ENCODE measurements at regions not wholly inside any gene's neighbourhood (a gene's known extent, or its start where the extent isn't known, plus 50 kb on each side); places are given as distances from the start of the nearest gene placed in this dataset.
"Not testable (repeated sequence)": the region's sequence is repeated elsewhere in the genome, so short reads cannot be mapped to it uniquely, and the experiment has no call there.

GRCh38 chr4:186982160-186982559 is 258.5 kb upstream of the FAT1 start:
- Histone ChIP-seq H3K4me3 (no peak overlapping the region), H3K4me1 (ENCODE audit: low read depth) (peaks cover 2% of the 10 kb centered on the region), H3K9me3 (no peaks in the 10 kb centered on the region), H3K36me3 (ENCODE audit: low read depth) (no peaks in the 10 kb centered on the region)
- intact Hi-C loops (cut with DNase I, micrococcal nuclease), result no loop called here
- DNase-seq (no peak), ATAC-seq (peak; percentile 81)
- TF ChIP-seq CTCF (IDR thresholded peaks at IDR 0.05), result no peak

- no peak for TF ChIP-seq CTCF (IDR thresholded peaks at IDR 0.05)
- Histone ChIP-seq H3K9me3 (no peaks in the 10 kb centered on the region), H3K4me3 (no peak overlapping the region), H3K4me1 (ENCODE audit: low read depth) (peaks cover 2% of the 10 kb centered on the region), H3K36me3 (ENCODE audit: low read depth) (no peaks in the 10 kb centered on the region)
- DNase-seq (no peak), ATAC-seq (no peak)
- intact Hi-C loops (cut with DNase I, micrococcal nuclease), result no loop called here
Measured at GRCh38 chr4:186984105-186984644, 260.5 kb upstream of the FAT1 start.

- intact Hi-C loops (cut with DNase I, micrococcal nuclease), result no loop called here
- ATAC-seq, result no peak
- H3K4me3 ChIP-seq, result no peak overlapping the region
- no peak for TF ChIP-seq CTCF (IDR thresholded peaks at IDR 0.05)
- H3K36me3 ChIP-seq (ENCODE audit: low read depth), result no peaks in the 10 kb centered on the region
- no peaks in the 10 kb centered on the region for H3K9me3 ChIP-seq
- H3K4me1 ChIP-seq (ENCODE audit: low read depth), result no peaks in the 10 kb centered on the region
- DNase-seq, result no peak
Measured at GRCh38 chr4:186999686-187000085, 276.0 kb upstream of the FAT1 start.

GRCh38 chr4:187000281-187000680 is 276.6 kb upstream of the FAT1 start:
- no peak overlapping the region for H3K4me3 ChIP-seq
- intact Hi-C loops (cut with DNase I, micrococcal nuclease), result no loop called here
- no peaks in the 10 kb centered on the region for H3K9me3 ChIP-seq
- no peaks in the 10 kb centered on the region for H3K36me3 ChIP-seq (ENCODE audit: low read depth)
- no peak for DNase-seq
- no peaks in the 10 kb centered on the region for H3K4me1 ChIP-seq (ENCODE audit: low read depth)
- no peak for ATAC-seq
- no peak for TF ChIP-seq CTCF (IDR thresholded peaks at IDR 0.05)

GRCh38 chr4:187002133-187002532 is 278.5 kb upstream of the FAT1 start:
- H3K4me3 ChIP-seq; intact Hi-C loops (cut with DNase I, micrococcal nuclease); ATAC-seq; H3K9me3 ChIP-seq; H3K4me1 ChIP-seq (ENCODE audit: low read depth); H3K36me3 ChIP-seq (ENCODE audit: low read depth); DNase-seq: not testable (repeated sequence)

GRCh38 chr4:187004628-187005027 is 281.0 kb upstream of the FAT1 start:
- Histone ChIP-seq H3K36me3 (ENCODE audit: low read depth) (no peaks in the 10 kb centered on the region), H3K4me3 (no peak overlapping the region), H3K4me1 (ENCODE audit: low read depth) (no peaks in the 10 kb centered on the region), H3K9me3 (no peaks in the 10 kb centered on the region)
- no peak for ATAC-seq
- TF ChIP-seq CTCF (IDR thresholded peaks at IDR 0.05), result no peak
- DNase-seq, result no peak
- intact Hi-C loops (cut with DNase I, micrococcal nuclease), result no loop called here
